NCI-H187 treated with DMSO at 0.1 percent for 48 hours (cell line): ENCODE measurements at regions not wholly inside any gene's neighbourhood (a gene's known extent, or its start where the extent isn't known, plus 50 kb on each side); places are given as distances from the start of the nearest gene placed in this dataset.

Experiments used
- DNase-seq: peaks from one replicate; lab custom pipeline; 2025; lab: John Stamatoyannopoulos, UW

- no peak for DNase-seq
Measured at GRCh38 chr4:180578175-180578574, 1665.0 kb upstream of the TENM3 start.

DNA sequence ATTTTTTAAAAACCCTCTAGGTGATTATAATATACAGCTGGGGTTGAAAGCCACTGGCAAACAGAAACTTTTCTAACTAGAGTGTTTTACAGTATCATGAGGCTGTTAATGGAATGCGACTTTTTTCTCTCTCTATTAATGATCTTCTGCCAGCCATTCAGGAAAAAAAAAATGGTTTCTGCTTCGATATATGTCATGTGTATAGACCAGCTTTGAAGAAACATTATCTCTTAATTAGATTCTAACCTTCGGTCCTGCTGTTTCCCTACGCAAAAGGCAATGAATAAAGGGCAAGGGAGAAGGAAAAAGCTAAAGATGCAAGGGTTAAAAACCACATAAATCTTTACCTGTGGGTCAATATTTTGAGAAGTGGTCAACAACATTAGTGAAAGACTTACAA lies 1662.1 kb upstream of the TENM3 start:
- no peak for DNase-seq

DNA sequence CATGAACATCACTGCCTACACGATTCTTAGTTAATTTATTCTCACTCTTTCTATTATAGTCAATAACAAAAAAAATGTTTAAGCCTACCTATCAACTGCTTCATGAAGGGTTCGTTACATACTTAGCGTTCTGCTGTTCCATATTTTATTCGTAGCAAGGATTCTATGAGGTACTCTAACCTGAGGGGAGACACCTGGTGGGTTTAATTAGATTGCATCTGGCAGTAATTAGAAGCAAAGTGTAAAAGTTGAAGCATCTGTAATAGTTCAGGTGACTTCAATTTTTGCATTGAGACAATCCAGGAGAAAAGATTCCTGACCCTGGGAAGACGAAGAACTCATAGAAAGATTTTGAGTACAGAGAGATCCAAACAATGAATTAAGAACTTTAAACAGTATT lies 1655.8 kb upstream of the TENM3 start:
- no peak for DNase-seq

DNA sequence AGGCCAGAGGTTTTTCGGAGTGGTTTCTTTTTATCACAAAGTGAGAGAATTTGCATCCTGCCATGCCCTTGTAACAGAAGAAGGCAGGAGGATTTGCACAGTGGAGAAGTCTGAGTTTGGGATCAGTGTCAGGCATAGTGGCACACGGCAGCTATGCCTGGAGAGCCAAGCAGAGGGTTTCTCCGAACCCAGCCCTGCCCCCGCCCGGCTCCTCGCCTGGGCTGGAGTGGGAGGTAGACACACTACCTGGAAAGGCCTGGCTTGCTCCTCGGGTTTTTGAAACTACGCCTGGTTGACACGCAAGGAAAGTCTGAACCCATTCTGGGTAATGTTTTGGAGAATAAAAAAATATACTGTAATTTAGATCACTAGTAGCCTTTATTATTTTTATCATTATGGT lies 1653.6 kb upstream of the TENM3 start:
- no peak for DNase-seq

DNA sequence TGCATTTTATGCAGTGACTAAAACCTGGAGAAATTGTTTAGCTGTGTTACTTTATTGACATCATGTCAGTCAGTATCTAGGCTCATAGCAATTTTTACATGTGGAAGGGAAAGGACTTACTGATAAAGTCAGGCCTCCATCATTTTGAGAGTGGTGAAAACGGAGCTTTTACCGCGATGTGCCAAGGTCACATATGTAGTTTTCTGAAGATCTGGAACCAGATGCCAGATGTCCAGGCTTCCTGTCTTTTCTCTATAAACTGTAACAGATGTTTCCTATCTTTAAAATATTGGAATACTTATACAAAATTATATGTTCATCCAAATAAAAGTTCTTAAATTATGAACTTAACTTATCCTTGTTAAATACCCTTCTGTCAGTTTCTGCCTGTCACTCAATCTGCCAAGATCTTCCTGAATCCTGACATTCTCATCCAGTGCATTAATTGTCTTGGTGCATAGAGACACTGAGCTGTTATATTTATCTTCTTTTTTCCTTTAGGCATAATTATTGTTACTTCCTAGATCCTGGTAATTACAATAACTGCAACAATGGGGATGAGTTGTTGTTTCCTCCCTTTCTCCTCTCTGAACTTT lies 1646.2 kb upstream of the TENM3 start:
- no peak for DNase-seq

- no peak for DNase-seq
Measured at GRCh38 chr4:180598281-180598680, 1644.9 kb upstream of the TENM3 start.

GRCh38 chr4:180603791-180604190 lies 1639.4 kb upstream of the TENM3 start:
- DNase-seq = no peak

- no peak for DNase-seq
Measured at GRCh38 chr4:180610324-180610723, 1632.9 kb upstream of the TENM3 start.

DNA sequence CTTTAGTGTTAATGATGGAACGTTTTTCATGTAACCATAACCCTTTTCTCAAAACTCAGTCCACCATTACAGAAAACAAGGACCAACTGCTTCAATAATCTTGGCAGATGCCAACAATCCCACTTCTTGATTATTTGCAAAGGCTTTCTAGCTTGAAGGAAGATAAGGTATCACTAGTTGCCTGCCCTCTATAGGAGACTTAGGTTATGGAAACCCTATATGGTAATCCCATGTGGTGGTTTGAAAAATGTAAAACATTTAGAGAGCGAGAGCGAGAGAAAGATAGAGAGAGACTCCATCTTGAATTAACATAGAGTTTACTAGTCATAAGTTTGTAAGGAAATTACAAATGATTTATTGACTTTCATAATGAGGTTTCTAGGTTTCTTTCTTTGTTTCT lies 1627.5 kb upstream of the TENM3 start:
- DNase-seq = no peak

DNA sequence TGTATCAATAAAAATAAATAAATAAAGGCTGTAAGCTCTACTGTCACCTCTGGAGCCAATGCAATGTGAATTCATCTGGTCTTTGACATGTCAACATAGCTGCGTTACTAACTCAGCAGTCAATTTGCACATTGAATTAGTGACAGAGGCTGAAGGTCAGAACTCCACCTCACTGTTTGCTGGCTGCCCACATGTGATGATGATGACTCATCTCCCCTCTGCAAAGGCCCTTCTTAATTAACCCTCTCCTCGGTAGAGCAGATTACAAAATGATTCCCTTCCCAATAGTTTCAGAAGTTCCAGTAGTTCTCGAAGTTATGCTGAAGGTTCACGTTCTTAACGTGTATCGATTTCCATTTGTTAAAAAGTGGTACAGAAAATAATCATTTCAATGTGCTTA lies 1626.0 kb upstream of the TENM3 start:
- no peak for DNase-seq

DNA sequence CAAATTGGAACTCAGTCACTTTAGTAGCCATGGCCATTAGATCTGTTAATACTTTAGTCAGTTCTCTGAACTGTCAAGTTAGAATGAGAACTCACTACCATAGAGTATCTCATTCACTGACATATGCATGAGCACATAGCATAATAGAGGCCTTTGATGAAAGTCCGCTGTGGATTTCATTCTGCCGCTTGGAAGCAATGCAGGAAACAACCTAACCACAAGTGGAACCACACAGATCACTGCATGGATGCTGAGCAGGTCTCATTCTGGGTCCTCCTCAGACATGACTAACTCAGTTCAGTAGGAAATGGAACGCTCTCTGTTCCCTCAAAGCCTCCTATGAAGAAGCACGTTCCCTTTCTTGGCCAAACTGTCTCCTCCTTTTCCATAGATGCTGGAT lies 1624.8 kb upstream of the TENM3 start:
- DNase-seq = no peak

DNA sequence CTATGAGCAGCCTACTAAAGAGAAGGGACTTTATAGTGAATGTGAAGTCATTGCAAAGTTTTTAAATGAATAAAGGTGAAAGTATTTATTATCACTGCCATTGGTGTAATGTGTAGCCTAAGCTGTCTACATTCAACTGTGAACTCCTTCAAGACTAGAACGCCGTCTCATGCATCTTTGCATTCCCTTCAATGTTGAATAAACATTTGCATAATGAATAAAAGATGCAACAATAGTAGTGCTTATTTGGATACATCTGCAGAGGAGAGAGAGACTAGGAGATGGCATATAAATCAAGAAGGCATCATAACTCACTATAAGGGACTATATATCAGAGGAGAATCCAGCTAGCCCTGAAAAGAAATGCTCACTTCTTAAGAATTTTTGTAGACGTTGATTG lies 1623.8 kb upstream of the TENM3 start:
- DNase-seq = no peak

DNA sequence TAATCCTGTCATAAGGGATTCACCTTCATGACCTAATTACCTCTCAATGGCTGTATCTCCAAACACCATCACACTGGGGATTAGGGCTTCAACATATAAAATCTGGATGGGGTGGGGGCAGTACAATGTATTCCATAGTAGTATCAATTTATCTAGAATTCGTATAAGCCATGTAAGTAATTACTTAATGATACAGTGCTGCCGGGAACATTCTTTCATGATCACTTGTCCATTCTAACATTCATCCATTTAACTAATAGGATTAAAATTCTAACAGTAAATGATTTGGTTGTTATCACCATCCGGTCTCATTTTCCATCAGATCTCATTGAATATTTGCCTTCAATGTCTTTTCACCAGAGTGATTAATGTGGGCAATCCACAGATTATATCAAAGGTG lies 1620.9 kb upstream of the TENM3 start:
- no peak for DNase-seq

DNA sequence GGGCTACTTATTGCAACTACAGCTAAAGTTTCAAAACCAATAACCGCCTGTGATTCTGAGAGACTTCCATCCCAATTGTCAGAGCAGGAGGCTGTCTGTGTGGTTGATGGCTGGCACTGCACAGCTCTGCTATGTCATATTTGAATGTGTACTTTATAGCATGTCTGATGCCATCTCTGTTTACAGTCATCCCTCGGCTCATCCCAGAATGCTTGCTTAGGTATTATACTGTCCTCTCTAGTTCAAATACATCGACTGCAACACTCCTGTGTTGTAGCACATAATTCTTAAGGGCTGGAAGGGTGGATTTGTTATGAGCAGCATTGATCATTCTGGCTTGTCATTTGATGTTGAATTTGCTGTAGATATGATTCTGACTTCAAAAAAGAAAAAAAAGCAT lies 1617.5 kb upstream of the TENM3 start:
- DNase-seq = no peak

- no peak for DNase-seq
Measured at GRCh38 chr4:180630012-180630665, 1613.1 kb upstream of the TENM3 start.

GRCh38 chr4:180634306-180634705 lies 1608.9 kb upstream of the TENM3 start:
- no peak for DNase-seq

GRCh38 chr4:180635281-180635680 lies 1607.9 kb upstream of the TENM3 start:
- DNase-seq = no peak

DNA sequence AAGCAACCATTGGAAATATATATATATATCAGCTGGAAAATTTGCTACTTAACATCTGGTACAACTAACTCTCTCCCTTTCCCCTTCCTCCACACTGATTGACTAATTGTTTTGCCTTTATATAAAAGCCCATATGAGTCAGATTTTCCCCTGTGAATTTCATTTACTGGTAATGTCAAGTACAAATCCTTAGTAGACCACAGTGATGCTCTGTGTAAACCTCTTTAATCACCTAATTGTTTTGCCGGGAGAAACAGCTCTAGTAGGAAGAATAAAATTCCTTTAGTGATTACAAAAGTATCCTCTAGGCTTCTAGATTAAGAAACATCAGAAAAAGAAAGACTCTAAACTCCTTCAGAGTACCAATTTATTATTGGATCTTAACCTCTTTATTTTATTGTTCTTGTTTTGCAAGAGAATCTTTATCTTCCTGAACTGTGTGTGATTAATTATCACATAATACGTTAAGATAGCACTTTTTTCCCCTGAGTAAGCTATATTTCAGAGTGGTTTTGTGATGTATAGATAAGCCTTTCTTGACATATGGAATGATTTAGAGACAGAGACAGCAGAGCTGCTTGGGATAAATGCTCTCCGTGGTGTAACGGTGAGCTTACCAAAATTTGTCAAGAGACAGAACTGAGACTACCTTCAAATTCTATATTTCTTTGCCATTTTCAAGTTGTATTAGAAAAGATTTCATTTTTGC lies 1606.4 kb upstream of the TENM3 start:
- DNase-seq = no peak

DNA sequence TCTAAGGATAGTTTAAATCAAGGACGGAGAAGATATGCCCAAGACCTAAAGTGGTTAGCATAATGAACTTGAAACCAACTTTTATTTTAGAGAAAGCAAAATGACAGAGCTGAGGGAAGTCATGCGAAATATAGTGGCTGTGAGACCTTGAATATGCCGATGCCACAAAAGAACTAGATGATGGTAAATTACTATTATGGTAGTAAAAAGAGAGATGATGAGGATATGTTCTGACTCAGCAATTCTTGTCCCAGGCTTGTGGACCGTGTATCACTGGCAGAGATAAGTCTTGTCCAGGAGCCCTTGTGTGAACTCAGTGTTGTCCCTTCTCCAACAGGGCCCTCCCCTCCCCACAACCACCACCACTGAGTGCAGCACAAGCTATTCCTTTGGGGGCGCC lies 1605.6 kb upstream of the TENM3 start:
- DNase-seq = no peak

DNA sequence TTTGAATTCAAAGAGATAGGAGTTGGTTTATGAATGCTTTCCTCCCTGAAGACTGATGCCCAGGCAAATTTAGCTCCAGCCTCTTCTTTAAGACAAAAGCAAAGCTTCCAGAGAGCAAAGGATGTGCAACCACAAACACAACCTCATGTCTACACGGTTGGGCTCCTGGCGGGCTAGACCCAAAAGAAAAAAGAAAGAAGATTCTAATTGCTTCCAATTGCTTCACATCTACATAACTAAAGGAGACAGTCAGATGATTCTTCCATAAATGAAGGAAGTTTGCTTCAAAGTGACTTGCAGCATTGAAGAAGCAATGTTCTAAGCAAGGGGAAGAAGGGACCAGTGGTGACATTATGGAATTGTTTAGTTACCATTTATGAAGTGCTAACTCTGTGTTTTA lies 1603.0 kb upstream of the TENM3 start:
- DNase-seq = no peak

DNA sequence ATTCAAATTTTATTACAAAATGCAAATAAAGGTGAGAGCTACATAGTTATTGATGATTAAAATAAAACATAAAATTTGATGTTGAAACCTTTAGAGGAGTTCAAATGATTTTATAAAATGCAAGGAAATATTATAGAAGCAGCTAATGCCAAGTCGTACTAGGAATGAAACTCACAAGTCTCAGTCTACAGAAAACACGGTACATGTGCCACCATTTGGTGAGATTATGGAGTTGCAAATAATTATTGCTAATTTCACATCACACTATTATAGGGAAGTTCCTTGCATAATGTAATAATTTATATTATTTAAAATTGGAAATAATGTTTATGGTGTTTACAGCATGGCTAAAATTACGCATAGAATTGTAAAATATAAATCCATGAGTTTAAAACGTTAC lies 1601.7 kb upstream of the TENM3 start:
- DNase-seq = no peak

- no peak for DNase-seq
Measured at GRCh38 chr4:180642732-180643131, 1600.5 kb upstream of the TENM3 start.

- DNase-seq = no peak
Measured at GRCh38 chr4:180650273-180650672, 1592.9 kb upstream of the TENM3 start.

DNA sequence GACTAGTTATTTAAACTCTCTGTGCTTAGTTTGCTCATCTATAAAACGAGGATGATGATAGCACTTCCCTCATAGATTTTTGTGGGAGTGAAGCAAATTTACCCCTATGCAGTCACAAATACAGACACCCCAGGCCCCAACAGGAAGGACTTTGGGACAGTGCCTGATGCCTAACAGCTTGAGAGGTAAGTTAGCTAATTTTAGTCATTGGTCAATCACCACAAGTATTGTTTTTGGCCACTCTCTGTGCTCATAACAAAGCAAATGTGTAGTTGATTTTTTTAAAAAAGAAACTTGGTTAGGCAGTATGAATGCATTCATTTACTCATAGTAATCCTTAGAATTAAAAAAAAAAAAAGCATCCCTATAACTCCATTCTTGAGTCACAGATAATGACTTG lies 1590.7 kb upstream of the TENM3 start:
- no peak for DNase-seq
